ENCODE measurements at regions not wholly inside any gene's neighbourhood (a gene's known extent, or its start where the extent isn't known, plus 50 kb on each side); places are given as distances from the start of the nearest gene placed in this dataset.

DNA sequence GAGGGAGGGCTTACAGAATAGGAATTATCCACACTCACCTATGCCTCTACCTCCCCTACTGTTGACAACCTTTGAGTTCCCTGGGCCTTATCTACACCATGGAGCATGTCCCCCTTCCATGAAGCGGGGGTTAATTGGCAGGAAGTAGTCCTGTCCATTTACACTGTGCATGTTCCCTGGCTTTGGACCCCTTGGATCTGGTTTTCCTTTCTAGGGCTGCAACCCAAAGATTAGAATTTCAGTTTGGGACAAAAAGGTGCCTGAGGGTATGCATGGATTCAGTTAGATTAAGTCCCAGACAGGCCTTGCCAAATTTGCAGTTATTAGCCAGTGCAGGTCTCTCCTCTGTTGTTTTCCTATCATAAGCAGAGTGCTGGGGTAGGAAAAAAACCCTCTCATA is 180.3 kb downstream of the CMPK2 start:
- TF ChIP-seq POLR2A (IDR thresholded peaks at IDR 0.05) (no peak), EP300 (IDR thresholded peaks at IDR 0.05) (no peak), CTCF (IDR thresholded peaks at IDR 0.05) (no peak), POLR2AphosphoS5 (IDR thresholded peaks at IDR 0.05) (no peak)
